ENCODE measurements at regions not wholly inside any gene's neighbourhood (a gene's known extent, or its start where the extent isn't known, plus 50 kb on each side); places are given as distances from the start of the nearest gene placed in this dataset.
A peak's percentile ranks its signal among the peaks of the same experiment; 100 is the strongest.

DNA sequence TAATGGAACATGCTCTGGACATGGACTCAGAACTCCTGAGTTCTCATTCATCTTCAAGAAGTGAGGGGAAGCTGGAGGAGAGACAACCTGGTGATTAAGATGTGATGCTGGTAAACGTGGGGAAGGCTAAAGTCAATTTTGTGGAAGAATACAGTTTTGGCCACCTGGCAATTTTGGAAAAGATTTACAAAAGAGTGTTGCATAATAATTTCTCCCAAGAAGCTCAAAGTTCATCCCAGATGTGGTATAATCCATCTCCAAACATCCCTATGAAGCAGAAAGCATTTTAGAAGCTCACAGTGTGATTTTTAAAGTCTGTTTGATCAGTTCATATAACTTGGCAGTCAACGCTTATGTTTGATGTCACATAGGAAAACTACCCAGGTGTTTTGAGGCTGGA is 208.7 kb downstream of the LMX1A start:
- TF ChIP-seq, protein P1, sequence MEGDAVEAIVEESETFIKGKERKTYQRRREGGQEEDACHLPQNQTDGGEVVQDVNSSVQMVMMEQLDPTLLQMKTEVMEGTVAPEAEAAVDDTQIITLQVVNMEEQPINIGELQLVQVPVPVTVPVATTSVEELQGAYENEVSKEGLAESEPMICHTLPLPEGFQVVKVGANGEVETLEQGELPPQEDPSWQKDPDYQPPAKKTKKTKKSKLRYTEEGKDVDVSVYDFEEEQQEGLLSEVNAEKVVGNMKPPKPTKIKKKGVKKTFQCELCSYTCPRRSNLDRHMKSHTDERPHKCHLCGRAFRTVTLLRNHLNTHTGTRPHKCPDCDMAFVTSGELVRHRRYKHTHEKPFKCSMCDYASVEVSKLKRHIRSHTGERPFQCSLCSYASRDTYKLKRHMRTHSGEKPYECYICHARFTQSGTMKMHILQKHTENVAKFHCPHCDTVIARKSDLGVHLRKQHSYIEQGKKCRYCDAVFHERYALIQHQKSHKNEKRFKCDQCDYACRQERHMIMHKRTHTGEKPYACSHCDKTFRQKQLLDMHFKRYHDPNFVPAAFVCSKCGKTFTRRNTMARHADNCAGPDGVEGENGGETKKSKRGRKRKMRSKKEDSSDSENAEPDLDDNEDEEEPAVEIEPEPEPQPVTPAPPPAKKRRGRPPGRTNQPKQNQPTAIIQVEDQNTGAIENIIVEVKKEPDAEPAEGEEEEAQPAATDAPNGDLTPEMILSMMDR (IDR thresholded peaks at IDR 0.05; ENCODE audit: low read depth, low read length, missing control alignments) = no peak
- DNase-seq = no peak
- no peaks in the 10 kb centered on the region for H3K27me3 ChIP-seq (replicated peaks)
- H3K4me3 ChIP-seq (ENCODE audit: low read depth, low read length) = no peak overlapping the region
- H3K36me3 ChIP-seq (replicated peaks) = no peaks in the 10 kb centered on the region
- H3K27ac ChIP-seq = no peak overlapping the region
- in situ Hi-C loops (cut with HindIII; ENCODE audit: low pct_ligation_motif_present, low sequenced_read_pairs) = no loop called here

DNA sequence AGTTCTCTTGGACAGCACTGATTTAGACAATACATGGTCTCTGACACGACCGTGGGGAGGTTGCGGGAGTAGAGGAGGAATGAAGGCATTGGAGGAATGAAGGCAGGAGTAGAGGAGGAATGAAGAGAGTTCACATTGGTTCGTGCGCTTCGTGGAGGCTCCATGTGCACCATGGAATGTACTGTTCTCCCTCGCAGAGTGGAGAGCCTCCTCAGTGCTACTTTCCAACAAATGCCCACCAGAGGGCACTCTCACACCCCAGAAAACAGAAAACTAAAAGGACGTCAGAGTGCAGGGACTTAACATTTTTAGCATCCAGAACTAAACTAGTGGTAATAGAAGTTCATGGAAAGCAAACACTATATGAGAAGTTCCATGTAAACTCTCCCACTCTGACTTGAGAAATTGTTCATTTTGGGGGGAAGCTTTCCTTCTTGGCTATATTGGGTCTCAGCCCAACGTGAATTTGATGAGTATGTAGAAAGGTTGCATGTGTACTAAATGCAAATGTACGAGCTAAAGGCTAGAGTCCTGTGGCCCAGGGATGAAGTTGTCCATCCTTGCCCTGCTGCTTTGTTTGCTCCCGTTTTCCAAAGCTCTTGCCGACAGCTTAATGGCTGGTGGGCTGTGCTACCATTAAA is 211.6 kb downstream of the LMX1A start:
- TF ChIP-seq, protein P1 (IDR thresholded peaks at IDR 0.05; ENCODE audit: low read depth, low read length, missing control alignments) = peak; percentile 81
- in situ Hi-C loops (cut with HindIII; ENCODE audit: low pct_ligation_motif_present, low sequenced_read_pairs) = no loop called here
- no peak overlapping the region for H3K27ac ChIP-seq
- peak; percentile 57 for DNase-seq
- no peak overlapping the region for H3K4me3 ChIP-seq (ENCODE audit: low read depth, low read length)
- H3K36me3 ChIP-seq (replicated peaks) = no peaks in the 10 kb centered on the region
- no peaks in the 10 kb centered on the region for H3K27me3 ChIP-seq (replicated peaks)

GRCh38 chr1:165143437-165144065 is 213.0 kb downstream of the LMX1A start:
- H3K36me3 ChIP-seq (replicated peaks) = no peaks in the 10 kb centered on the region
- DNase-seq = no peak
- in situ Hi-C loops (cut with HindIII; ENCODE audit: low pct_ligation_motif_present, low sequenced_read_pairs) = no loop called here
- H3K27me3 ChIP-seq (replicated peaks) = no peaks in the 10 kb centered on the region
- TF ChIP-seq, protein P1 (IDR thresholded peaks at IDR 0.05; ENCODE audit: low read depth, low read length, missing control alignments) = peak; percentile 72
- H3K4me3 ChIP-seq (ENCODE audit: low read depth, low read length) = no peak overlapping the region
- H3K27ac ChIP-seq = no peak overlapping the region

- Histone ChIP-seq H3K36me3 (replicated peaks) (no peaks in the 10 kb centered on the region), H3K27me3 (replicated peaks) (no peaks in the 10 kb centered on the region), H3K4me3 (ENCODE audit: low read depth, low read length) (no peak overlapping the region), H3K27ac (no peak overlapping the region)
- DNase-seq = no peak
- in situ Hi-C loops (cut with HindIII; ENCODE audit: low pct_ligation_motif_present, low sequenced_read_pairs) = no loop called here
- TF ChIP-seq, protein P1 (IDR thresholded peaks at IDR 0.05; ENCODE audit: low read depth, low read length, missing control alignments) = no peak
Observed at GRCh38 chr1:165138960-165139359, 217.6 kb downstream of the LMX1A start.

DNA sequence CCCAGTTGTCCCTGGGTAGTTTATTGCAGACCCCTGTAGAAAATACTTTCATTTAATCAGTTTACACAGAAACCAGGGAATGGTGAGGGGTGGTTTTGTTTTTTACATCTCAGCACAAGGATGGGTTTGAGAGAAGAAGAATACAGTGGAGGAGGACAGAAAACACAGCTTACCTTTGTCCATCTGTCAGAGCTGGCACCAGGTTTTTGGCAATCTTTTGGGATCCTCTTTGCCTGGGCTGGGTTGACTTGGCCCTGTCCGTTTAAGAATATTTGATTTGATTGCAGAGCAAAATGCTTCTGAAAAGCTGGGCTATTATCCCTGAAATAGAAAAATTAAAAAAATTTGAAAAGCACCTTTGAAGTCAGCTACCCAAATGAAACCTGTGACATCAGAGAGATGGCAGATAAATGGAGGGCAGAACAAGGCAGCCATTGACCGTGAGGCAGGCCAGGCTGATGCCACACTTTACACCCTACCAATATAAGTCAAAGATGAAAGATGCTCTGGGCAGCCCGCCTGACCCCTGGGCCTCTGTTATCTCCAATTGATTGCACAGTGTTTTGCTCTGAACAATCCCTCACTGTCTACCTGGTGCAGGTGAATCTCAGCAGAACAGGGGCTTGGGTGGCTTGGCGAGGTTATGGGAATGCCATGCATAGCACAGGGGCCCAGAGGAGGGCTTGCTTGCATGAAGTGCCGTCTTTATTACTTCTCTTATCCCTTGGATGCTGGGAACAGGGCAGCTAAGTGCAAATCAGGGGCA is 218.8 kb downstream of the LMX1A start:
- TF ChIP-seq, protein P1 (IDR thresholded peaks at IDR 0.05; ENCODE audit: low read depth, low read length, missing control alignments) = no peak
- Histone ChIP-seq H3K27ac (no peak overlapping the region), H3K4me3 (ENCODE audit: low read depth, low read length) (no peak overlapping the region), H3K27me3 (replicated peaks) (no peaks in the 10 kb centered on the region), H3K36me3 (replicated peaks) (no peaks in the 10 kb centered on the region)
- no peak for DNase-seq
- in situ Hi-C loops (cut with HindIII; ENCODE audit: low pct_ligation_motif_present, low sequenced_read_pairs) = no loop called here
